Hepatocyte (in vitro differentiated cells): ENCODE measurements at regions not wholly inside any gene's neighbourhood (a gene's known extent, or its start where the extent isn't known, plus 50 kb on each side); places are given as distances from the start of the nearest gene placed in this dataset.

Source experiments
- DNase-seq: peaks from one replicate; pipeline ENCODE4 v3.0.0-alpha.2; 2016; ENCODE audit warnings: low spot score
- H2AFZ ChIP-seq: fragments of 200-600 bp; sonication (generic); 2 replicates; pipeline ENCODE4 v1.6.0; 2016; ENCODE audit warnings: antibody characterized with exemption, mild to moderate bottlenecking
- H3K27ac ChIP-seq: fragments of 200-600 bp; sonication (generic); 2 replicates; pipeline ENCODE4 v1.5.1; 2016; ENCODE audit warnings: mild to moderate bottlenecking
- H3K27me3 ChIP-seq: fragments of 200-600 bp; sonication (generic); 2 replicates; pipeline ENCODE4 v1.6.1; 2016
- H3K36me3 ChIP-seq: fragments of 200-600 bp; sonication (generic); replicated peaks from 2 replicates; pipeline ENCODE4 v1.5.1; 2016; ENCODE audit warnings: low read depth; ENCODE audit not compliant: insufficient read depth
- H3K4me1 ChIP-seq: fragments of 200-600 bp; sonication (generic); 2 replicates; pipeline ENCODE4 v1.5.1; 2016; ENCODE audit warnings: mild to moderate bottlenecking, moderate library complexity; ENCODE audit not compliant: insufficient read depth
- H3K4me2 ChIP-seq: fragments of 200-600 bp; sonication (generic); 2 replicates; pipeline ENCODE4 v1.6.0; 2016
- H3K4me3 ChIP-seq: fragments of 200-600 bp; sonication (generic); 2 replicates; pipeline ENCODE4 v1.5.1; 2016; ENCODE audit warnings: mild to moderate bottlenecking
- H3K79me2 ChIP-seq: fragments of 200-600 bp; sonication (generic); 2 replicates; pipeline ENCODE4 v1.6.0; 2017; ENCODE audit warnings: mild to moderate bottlenecking
- H3K9me2 ChIP-seq: fragments of 200-600 bp; sonication (generic); replicated peaks from 2 replicates; pipeline ENCODE4 v1.6.0; 2017; ENCODE audit warnings: mild to moderate bottlenecking; ENCODE audit not compliant: insufficient read depth
- H3K9me3 ChIP-seq: fragments of 200-600 bp; sonication (generic); 2 replicates; pipeline ENCODE4 v1.5.1; 2016; ENCODE audit warnings: low read depth, mild to moderate bottlenecking
- H4K20me1 ChIP-seq: fragments of 200-600 bp; sonication (generic); 2 replicates; pipeline ENCODE4 v1.6.0; 2016; ENCODE audit warnings: mild to moderate bottlenecking; ENCODE audit not compliant: insufficient read depth, poor library complexity, severe bottlenecking
- EZH2 ChIP-seq: fragments of 200-600 bp; sonication (generic); IDR thresholded peaks from 2 replicates; pipeline ENCODE4 v1.6.1; 2016; ENCODE audit warnings: antibody characterized with exemption, mild to moderate bottlenecking, borderline replicate concordance
- EZH2phosphoT487 ChIP-seq: fragments of 200-600 bp; sonication (generic); IDR thresholded peaks from one replicate; pipeline ENCODE4 v1.6.1; 2018; ENCODE audit warnings: antibody characterized with exemption, mild to moderate bottlenecking, low read depth, moderate library complexity; ENCODE audit not compliant: unreplicated experiment, severe bottlenecking
- WGBS: methylation state at CpG from one replicate; pipeline ENCODE4 v1.1.6; 2016; ENCODE audit warnings: low lambda C conversion rate; ENCODE audit errors: missing lambda C conversion rate; 5-methylcytosine and 5-hydroxymethylcytosine counted together
- TF ChIP-seq, protein P1 (sequence below): fragments of 200-600 bp; sonication (generic); IDR thresholded peaks from 2 replicates; pipeline ENCODE4 v1.5.1; 2016; ENCODE audit warnings: antibody characterized with exemption, mild to moderate bottlenecking; ENCODE audit not compliant: poor library complexity

DNA sequence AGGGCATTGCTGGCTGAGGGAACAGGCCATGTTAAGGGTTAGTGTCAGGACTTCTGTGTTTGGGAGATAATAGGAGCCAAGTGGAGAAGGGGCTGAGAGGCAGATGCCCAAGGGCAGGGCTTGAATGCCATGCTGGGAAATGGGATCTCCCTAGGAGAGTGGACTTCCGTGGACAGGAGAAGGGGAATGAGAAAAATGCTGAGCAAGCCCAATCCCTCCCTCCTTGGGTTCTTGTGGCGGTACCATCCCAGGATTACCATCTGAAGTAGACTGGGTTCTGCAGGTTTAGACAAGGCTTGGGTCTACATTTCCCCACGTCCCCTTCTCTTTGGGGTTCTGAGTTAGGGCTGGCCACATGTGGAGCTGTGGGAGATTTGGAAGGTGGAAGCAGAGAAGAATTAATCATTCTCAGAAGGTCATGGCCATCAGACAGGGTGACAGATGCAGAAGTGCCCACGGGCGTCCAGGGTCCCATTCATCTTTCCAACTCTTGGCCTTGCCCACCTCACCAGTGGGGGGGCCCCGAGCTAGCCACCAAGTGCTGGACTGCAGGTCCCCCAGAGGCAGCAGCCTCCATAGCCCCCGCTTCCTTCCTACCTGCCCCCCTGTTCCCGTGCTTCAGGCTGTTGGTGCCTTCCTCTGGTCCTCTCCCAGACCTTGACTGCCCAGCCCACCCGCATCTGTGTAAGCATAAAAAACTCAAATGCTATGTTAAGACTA is 354.8 kb downstream of the RPS24 start:
- Histone ChIP-seq H3K36me3 (no peaks in the 10 kb centered on the region), H4K20me1 (no peaks in the 10 kb centered on the region), H3K4me2 (no peak overlapping the region), H3K9me3 (no peaks in the 10 kb centered on the region), H3K79me2 (no peaks in the 10 kb centered on the region), H3K27ac (no peak overlapping the region), H3K27me3 (peaks cover 3% of the 10 kb centered on the region), H2AFZ (no peak overlapping the region), H3K4me1 (no peaks in the 10 kb centered on the region), H3K4me3 (no peak overlapping the region), H3K9me2 (no peaks in the 10 kb centered on the region)
- TF ChIP-seq EZH2 (no peak), EZH2phosphoT487 (no peak)
- TF ChIP-seq, protein P1, sequence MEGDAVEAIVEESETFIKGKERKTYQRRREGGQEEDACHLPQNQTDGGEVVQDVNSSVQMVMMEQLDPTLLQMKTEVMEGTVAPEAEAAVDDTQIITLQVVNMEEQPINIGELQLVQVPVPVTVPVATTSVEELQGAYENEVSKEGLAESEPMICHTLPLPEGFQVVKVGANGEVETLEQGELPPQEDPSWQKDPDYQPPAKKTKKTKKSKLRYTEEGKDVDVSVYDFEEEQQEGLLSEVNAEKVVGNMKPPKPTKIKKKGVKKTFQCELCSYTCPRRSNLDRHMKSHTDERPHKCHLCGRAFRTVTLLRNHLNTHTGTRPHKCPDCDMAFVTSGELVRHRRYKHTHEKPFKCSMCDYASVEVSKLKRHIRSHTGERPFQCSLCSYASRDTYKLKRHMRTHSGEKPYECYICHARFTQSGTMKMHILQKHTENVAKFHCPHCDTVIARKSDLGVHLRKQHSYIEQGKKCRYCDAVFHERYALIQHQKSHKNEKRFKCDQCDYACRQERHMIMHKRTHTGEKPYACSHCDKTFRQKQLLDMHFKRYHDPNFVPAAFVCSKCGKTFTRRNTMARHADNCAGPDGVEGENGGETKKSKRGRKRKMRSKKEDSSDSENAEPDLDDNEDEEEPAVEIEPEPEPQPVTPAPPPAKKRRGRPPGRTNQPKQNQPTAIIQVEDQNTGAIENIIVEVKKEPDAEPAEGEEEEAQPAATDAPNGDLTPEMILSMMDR: no peak
- 92% methylated on average over 9 of the region's 9 CpGs for WGBS
- DNase-seq: no peak

DNA sequence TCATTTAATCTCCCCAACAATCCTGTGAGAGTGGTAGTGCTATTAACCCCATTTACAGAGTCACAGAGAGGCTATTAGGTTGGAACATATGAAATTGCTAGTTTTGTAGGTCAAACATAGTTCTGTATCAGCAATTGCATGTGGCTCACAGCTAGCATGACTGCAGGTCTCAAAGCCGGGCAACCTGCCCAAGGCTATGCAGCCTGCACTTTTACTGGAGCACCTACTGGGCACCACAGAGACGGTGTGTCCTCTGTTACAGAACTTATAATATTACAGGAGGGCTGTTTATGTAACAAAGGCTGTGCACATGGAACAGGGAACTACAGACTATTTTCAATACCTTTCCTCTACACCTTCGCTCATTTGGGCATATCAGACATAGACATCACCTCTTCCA is 355.8 kb downstream of the RPS24 start:
- Histone ChIP-seq H3K36me3 (no peaks in the 10 kb centered on the region), H3K9me2 (no peaks in the 10 kb centered on the region), H3K4me3 (no peak overlapping the region), H3K4me2 (no peak overlapping the region), H4K20me1 (no peaks in the 10 kb centered on the region), H2AFZ (no peak overlapping the region), H3K27ac (no peak overlapping the region), H3K27me3 (peaks cover 3% of the 10 kb centered on the region), H3K4me1 (no peaks in the 10 kb centered on the region), H3K79me2 (no peaks in the 10 kb centered on the region), H3K9me3 (no peaks in the 10 kb centered on the region)
- TF ChIP-seq EZH2phosphoT487 (no peak), EZH2 (no peak)
- TF ChIP-seq, protein P1: no peak
- no peak for DNase-seq
- WGBS: 89% methylated on average over 3 of the region's 3 CpGs

DNA sequence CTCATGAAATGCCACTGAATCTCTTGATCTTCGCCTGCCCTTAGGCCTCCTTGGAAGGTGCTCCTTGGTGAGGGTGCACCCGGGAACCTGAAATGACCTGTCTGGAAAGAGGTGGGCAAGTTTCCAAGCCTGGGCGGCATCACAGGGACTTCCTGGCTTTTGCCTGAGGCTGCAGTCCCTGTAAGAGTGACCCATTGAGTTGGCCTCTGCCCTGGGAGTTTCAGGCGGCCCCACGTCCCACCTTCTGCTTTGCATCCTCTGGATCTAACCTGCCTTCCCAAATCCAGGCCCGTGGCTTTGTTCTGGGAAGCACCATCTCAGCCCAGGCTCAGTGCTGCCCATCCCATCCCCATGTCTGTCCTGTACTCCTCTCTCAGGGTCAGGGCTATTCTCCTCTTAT is 356.4 kb downstream of the RPS24 start:
- 94% methylated on average over 6 of the region's 6 CpGs for WGBS
- H4K20me1 ChIP-seq: no peaks in the 10 kb centered on the region
- peaks cover 3% of the 10 kb centered on the region for H3K27me3 ChIP-seq
- no peak overlapping the region for H3K27ac ChIP-seq
- H3K9me3 ChIP-seq: no peaks in the 10 kb centered on the region
- no peaks in the 10 kb centered on the region for H3K9me2 ChIP-seq
- no peak overlapping the region for H2AFZ ChIP-seq
- H3K79me2 ChIP-seq: no peaks in the 10 kb centered on the region
- no peaks in the 10 kb centered on the region for H3K36me3 ChIP-seq
- no peak overlapping the region for H3K4me3 ChIP-seq
- no peaks in the 10 kb centered on the region for H3K4me1 ChIP-seq
- TF ChIP-seq, protein P1: no peak
- TF ChIP-seq EZH2phosphoT487 (no peak), EZH2 (no peak)
- H3K4me2 ChIP-seq: no peak overlapping the region
- DNase-seq: no peak

DNA sequence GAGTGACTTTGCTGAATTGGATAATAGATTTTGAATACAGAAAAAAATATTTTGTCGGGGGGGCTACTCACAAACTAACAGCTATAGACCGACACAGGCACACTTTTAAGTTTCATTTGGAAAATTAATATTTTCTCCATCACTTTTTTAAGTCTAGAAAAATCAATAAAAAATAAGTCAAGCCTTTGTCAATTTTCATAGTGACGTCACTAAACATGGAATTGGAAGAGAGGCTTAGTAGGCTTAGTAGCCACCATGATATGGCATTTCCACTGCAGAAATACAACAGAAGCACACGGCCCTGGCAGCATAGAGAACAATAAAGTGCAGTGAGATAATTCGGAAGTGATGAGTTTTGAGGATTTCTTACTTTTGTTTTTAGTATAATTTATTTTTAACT is 357.2 kb downstream of the RPS24 start:
- DNase-seq: no peak
- Histone ChIP-seq H3K9me3 (no peaks in the 10 kb centered on the region), H3K36me3 (no peaks in the 10 kb centered on the region), H3K27ac (no peak overlapping the region), H3K27me3 (peaks cover 3% of the 10 kb centered on the region), H4K20me1 (no peaks in the 10 kb centered on the region), H2AFZ (no peak overlapping the region), H3K4me2 (no peak overlapping the region), H3K4me3 (no peak overlapping the region), H3K4me1 (no peaks in the 10 kb centered on the region), H3K9me2 (no peaks in the 10 kb centered on the region), H3K79me2 (no peaks in the 10 kb centered on the region)
- TF ChIP-seq EZH2phosphoT487: no peak
- TF ChIP-seq, protein P1: no peak
- TF ChIP-seq EZH2: no peak
- WGBS: 98% methylated on average over 5 of the region's 5 CpGs
